ENCODE measurements at regions not wholly inside any gene's neighbourhood (a gene's known extent, or its start where the extent isn't known, plus 50 kb on each side); places are given as distances from the start of the nearest gene placed in this dataset.

- H3K36me3 ChIP-seq (ENCODE audit: insufficient read depth, low read length): no peaks in the 10 kb centered on the region
- TF ChIP-seq CTCF (IDR thresholded peaks at IDR 0.05; ENCODE audit: extremely low read depth, low read depth, low read length): no peak
- no peak overlapping the region for H3K4me2 ChIP-seq (ENCODE audit: insufficient read depth, low read length)
- H3K4me3 ChIP-seq (ENCODE audit: insufficient read depth, low read length): no peak overlapping the region
- H3K27ac ChIP-seq (ENCODE audit: low read depth, low read length): no peak overlapping the region
- no peaks in the 10 kb centered on the region for H4K20me1 ChIP-seq (ENCODE audit: insufficient read depth, low read length)
- H3K9me3 ChIP-seq (ENCODE audit: low read depth, low read length): no peaks in the 10 kb centered on the region
- no peaks in the 10 kb centered on the region for H3K27me3 ChIP-seq (ENCODE audit: insufficient read depth, low read length)
- no peak overlapping the region for H2AFZ ChIP-seq (ENCODE audit: low read length)
- no peak for DNase-seq (ENCODE audit: insufficient read length, low spot score, missing footprints)
- H3K79me2 ChIP-seq (ENCODE audit: insufficient read depth, low read length): no peaks in the 10 kb centered on the region
- no peaks in the 10 kb centered on the region for H3K4me1 ChIP-seq (ENCODE audit: insufficient read depth, low read length)
Measured at GRCh38 chr4:111871802-111872201, 273.5 kb upstream of the FAM241A start.

- Histone ChIP-seq H3K27me3 (ENCODE audit: insufficient read depth, low read length) (no peaks in the 10 kb centered on the region), H4K20me1 (ENCODE audit: insufficient read depth, low read length) (no peaks in the 10 kb centered on the region), H3K4me3 (ENCODE audit: insufficient read depth, low read length) (no peak overlapping the region), H3K36me3 (ENCODE audit: insufficient read depth, low read length) (no peaks in the 10 kb centered on the region), H3K27ac (ENCODE audit: low read depth, low read length) (no peak overlapping the region), H3K9me3 (ENCODE audit: low read depth, low read length) (no peaks in the 10 kb centered on the region), H3K4me2 (ENCODE audit: insufficient read depth, low read length) (no peak overlapping the region), H3K4me1 (ENCODE audit: insufficient read depth, low read length) (no peaks in the 10 kb centered on the region), H3K79me2 (ENCODE audit: insufficient read depth, low read length) (no peaks in the 10 kb centered on the region), H2AFZ (ENCODE audit: low read length) (no peak overlapping the region)
- no peak for DNase-seq (ENCODE audit: insufficient read length, low spot score, missing footprints)
- no peak for TF ChIP-seq CTCF (IDR thresholded peaks at IDR 0.05; ENCODE audit: extremely low read depth, low read depth, low read length)
Measured at GRCh38 chr4:111873801-111874200, 271.5 kb upstream of the FAM241A start.

- no peak for DNase-seq (ENCODE audit: insufficient read length, low spot score, missing footprints)
- Histone ChIP-seq H3K79me2 (ENCODE audit: insufficient read depth, low read length) (no peaks in the 10 kb centered on the region), H3K36me3 (ENCODE audit: insufficient read depth, low read length) (no peaks in the 10 kb centered on the region), H3K27me3 (ENCODE audit: insufficient read depth, low read length) (no peaks in the 10 kb centered on the region), H3K4me2 (ENCODE audit: insufficient read depth, low read length) (no peak overlapping the region), H3K27ac (ENCODE audit: low read depth, low read length) (no peak overlapping the region), H2AFZ (ENCODE audit: low read length) (no peak overlapping the region), H3K9me3 (ENCODE audit: low read depth, low read length) (no peaks in the 10 kb centered on the region), H3K4me1 (ENCODE audit: insufficient read depth, low read length) (no peaks in the 10 kb centered on the region), H3K4me3 (ENCODE audit: insufficient read depth, low read length) (no peak overlapping the region), H4K20me1 (ENCODE audit: insufficient read depth, low read length) (no peaks in the 10 kb centered on the region)
- no peak for TF ChIP-seq CTCF (IDR thresholded peaks at IDR 0.05; ENCODE audit: extremely low read depth, low read depth, low read length)
Measured at GRCh38 chr4:111879539-111879938, 265.7 kb upstream of the FAM241A start.

GRCh38 chr4:111880116-111880515 lies 265.1 kb upstream of the FAM241A start:
- TF ChIP-seq CTCF (IDR thresholded peaks at IDR 0.05; ENCODE audit: extremely low read depth, low read depth, low read length): no peak
- no peaks in the 10 kb centered on the region for H3K4me1 ChIP-seq (ENCODE audit: insufficient read depth, low read length)
- H3K79me2 ChIP-seq (ENCODE audit: insufficient read depth, low read length): no peaks in the 10 kb centered on the region
- no peaks in the 10 kb centered on the region for H3K36me3 ChIP-seq (ENCODE audit: insufficient read depth, low read length)
- no peaks in the 10 kb centered on the region for H3K27me3 ChIP-seq (ENCODE audit: insufficient read depth, low read length)
- H4K20me1 ChIP-seq (ENCODE audit: insufficient read depth, low read length): no peaks in the 10 kb centered on the region
- H3K27ac ChIP-seq (ENCODE audit: low read depth, low read length): no peak overlapping the region
- H3K9me3 ChIP-seq (ENCODE audit: low read depth, low read length): no peaks in the 10 kb centered on the region
- no peak for DNase-seq (ENCODE audit: insufficient read length, low spot score, missing footprints)
- no peak overlapping the region for H3K4me3 ChIP-seq (ENCODE audit: insufficient read depth, low read length)
- no peak overlapping the region for H2AFZ ChIP-seq (ENCODE audit: low read length)
- H3K4me2 ChIP-seq (ENCODE audit: insufficient read depth, low read length): no peak overlapping the region

Measured in osteoblast (primary cell).